DND-41 (cell line): ENCODE measurements at regions not wholly inside any gene's neighbourhood (a gene's known extent, or its start where the extent isn't known, plus 50 kb on each side); places are given as distances from the start of the nearest gene placed in this dataset.

ENCODE experiments used
- ATAC-seq: fragments of 200-7000 bp; cut with Tn5 transposase; 3 replicates; pipeline ENCODE4 v1.9.1; 2021; ENCODE audit warnings: low read depth; ENCODE audit not compliant: insufficient read depth
- DNase-seq: peaks from one replicate; pipeline ENCODE4 v3.0.0-alpha.2; 2020
- H2AFZ ChIP-seq: 2 replicates; pipeline ENCODE4 v1.6.0; 2012; ENCODE audit warnings: low read depth, low read length
- H3K27ac ChIP-seq: 2 replicates; pipeline ENCODE4 v1.5.1; 2012; ENCODE audit warnings: low read length, inconsistent platforms
- H3K27me3 ChIP-seq: fragments of 200-600 bp; sonication (generic); 2 replicates; pipeline ENCODE4 v1.6.0; 2012; ENCODE audit warnings: low read length, mild to moderate bottlenecking, inconsistent platforms; ENCODE audit not compliant: insufficient read depth, poor library complexity
- H3K36me3 ChIP-seq: 2 replicates; pipeline ENCODE4 v1.5.1; 2012; ENCODE audit warnings: low read length, inconsistent platforms; ENCODE audit not compliant: insufficient read depth
- H3K4me1 ChIP-seq: 2 replicates; pipeline ENCODE4 v1.5.1; 2012; ENCODE audit warnings: mild to moderate bottlenecking, low read length; ENCODE audit not compliant: insufficient read depth
- H3K4me2 ChIP-seq: 2 replicates; pipeline ENCODE4 v1.6.0; 2012; ENCODE audit warnings: mild to moderate bottlenecking, moderate library complexity, low read length, inconsistent platforms; ENCODE audit not compliant: insufficient read depth
- H3K4me3 ChIP-seq, 2 experiments: fragments of 200-600 bp in 1 of 2; shearing (Covaris generic) in 1 of 2; 2 replicates each; pipeline ENCODE4 v1.5.1; 2012 to 2016; ENCODE audit warnings: inconsistent platforms in 2 of 2, low read length in 2 of 2, mild to moderate bottlenecking in 2 of 2, low read depth in 1 of 2, moderate library complexity in 1 of 2
- H3K79me2 ChIP-seq: 2 replicates; pipeline ENCODE4 v1.6.0; 2012; ENCODE audit warnings: low read length, inconsistent platforms; ENCODE audit not compliant: insufficient read depth
- H3K9ac ChIP-seq: 2 replicates; pipeline ENCODE4 v1.6.0; 2012; ENCODE audit warnings: low read depth, mild to moderate bottlenecking, inconsistent platforms, low read length, moderate library complexity
- H3K9me3 ChIP-seq: 2 replicates; pipeline ENCODE4 v1.5.1; 2012; ENCODE audit warnings: low read length, moderate library complexity, mild to moderate bottlenecking, inconsistent platforms; ENCODE audit not compliant: insufficient read depth, severe bottlenecking
- H4K20me1 ChIP-seq: 2 replicates; pipeline ENCODE4 v1.6.0; 2012; ENCODE audit warnings: low read length; ENCODE audit not compliant: insufficient read depth
- EZH2 ChIP-seq: IDR thresholded peaks from 3 replicates; pipeline ENCODE4 v1.6.1; 2012; ENCODE audit warnings: borderline replicate concordance, low read depth, mild to moderate bottlenecking, moderate library complexity, low read length, inconsistent platforms; ENCODE audit not compliant: severe bottlenecking
- TF ChIP-seq, protein P1 (sequence below): IDR thresholded peaks from 2 replicates; pipeline ENCODE4 v1.5.1; 2012; ENCODE audit warnings: borderline replicate concordance, low read length, moderate library complexity, mild to moderate bottlenecking; ENCODE audit not compliant: poor library complexity, severe bottlenecking; ENCODE audit errors: extremely low read depth

- Histone ChIP-seq H3K27me3 (no peaks in the 10 kb centered on the region), H2AFZ (no peak overlapping the region), H3K4me3 (no peak overlapping the region), H3K9ac (no peak overlapping the region), H3K36me3 (no peaks in the 10 kb centered on the region), H4K20me1 (no peaks in the 10 kb centered on the region), H3K9me3 (no peaks in the 10 kb centered on the region), H3K79me2 (no peaks in the 10 kb centered on the region), H3K27ac (no peak overlapping the region), H3K4me1 (no peaks in the 10 kb centered on the region), H3K4me2 (no peak overlapping the region)
- no peak for DNase-seq
- TF ChIP-seq, protein P1, sequence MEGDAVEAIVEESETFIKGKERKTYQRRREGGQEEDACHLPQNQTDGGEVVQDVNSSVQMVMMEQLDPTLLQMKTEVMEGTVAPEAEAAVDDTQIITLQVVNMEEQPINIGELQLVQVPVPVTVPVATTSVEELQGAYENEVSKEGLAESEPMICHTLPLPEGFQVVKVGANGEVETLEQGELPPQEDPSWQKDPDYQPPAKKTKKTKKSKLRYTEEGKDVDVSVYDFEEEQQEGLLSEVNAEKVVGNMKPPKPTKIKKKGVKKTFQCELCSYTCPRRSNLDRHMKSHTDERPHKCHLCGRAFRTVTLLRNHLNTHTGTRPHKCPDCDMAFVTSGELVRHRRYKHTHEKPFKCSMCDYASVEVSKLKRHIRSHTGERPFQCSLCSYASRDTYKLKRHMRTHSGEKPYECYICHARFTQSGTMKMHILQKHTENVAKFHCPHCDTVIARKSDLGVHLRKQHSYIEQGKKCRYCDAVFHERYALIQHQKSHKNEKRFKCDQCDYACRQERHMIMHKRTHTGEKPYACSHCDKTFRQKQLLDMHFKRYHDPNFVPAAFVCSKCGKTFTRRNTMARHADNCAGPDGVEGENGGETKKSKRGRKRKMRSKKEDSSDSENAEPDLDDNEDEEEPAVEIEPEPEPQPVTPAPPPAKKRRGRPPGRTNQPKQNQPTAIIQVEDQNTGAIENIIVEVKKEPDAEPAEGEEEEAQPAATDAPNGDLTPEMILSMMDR, result no peak
- TF ChIP-seq EZH2, result no peak
- ATAC-seq, result no peak
Measured at GRCh38 chr9:108620767-108621166, 235.0 kb downstream of the ACTL7B start.

DNA sequence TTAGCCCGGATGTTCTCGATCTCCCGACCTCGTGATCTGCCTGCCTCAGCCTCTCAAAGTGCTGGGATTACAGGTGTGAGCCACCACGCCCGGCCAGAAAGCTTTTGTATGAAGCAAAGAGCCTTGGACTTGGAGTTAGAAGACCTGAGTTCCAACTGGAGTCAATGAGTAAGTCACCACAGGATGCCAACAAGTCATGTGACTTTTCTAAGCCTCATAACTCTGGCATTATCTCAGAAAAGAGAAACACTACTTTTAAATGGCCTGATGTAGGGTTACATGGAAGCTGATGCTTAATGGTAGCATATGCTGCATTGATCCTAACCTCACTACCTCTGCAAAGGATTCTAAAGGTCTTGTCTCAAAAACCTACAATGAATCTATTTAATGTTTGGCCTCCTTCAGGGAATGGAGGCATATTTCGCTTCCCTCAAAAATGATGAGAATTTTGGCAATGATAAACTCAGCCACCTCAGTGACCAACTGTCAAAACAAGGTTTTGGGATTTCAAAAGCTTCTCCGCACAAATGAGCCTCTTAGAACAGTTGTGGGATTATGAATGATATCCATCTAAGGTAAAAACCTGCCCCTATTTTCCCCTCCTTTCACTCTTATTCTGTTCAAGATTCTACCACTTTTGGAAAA is 236.8 kb downstream of the ACTL7B start:
- Histone ChIP-seq H3K27ac (no peak overlapping the region), H2AFZ (no peak overlapping the region), H4K20me1 (no peaks in the 10 kb centered on the region), H3K27me3 (no peaks in the 10 kb centered on the region), H3K4me1 (no peaks in the 10 kb centered on the region), H3K4me2 (no peak overlapping the region), H3K9ac (no peak overlapping the region), H3K36me3 (no peaks in the 10 kb centered on the region), H3K9me3 (no peaks in the 10 kb centered on the region), H3K4me3 (no peak overlapping the region), H3K79me2 (no peaks in the 10 kb centered on the region)
- DNase-seq, result no peak
- no peak for TF ChIP-seq EZH2
- TF ChIP-seq, protein P1, result no peak
- ATAC-seq, result no peak

DNA sequence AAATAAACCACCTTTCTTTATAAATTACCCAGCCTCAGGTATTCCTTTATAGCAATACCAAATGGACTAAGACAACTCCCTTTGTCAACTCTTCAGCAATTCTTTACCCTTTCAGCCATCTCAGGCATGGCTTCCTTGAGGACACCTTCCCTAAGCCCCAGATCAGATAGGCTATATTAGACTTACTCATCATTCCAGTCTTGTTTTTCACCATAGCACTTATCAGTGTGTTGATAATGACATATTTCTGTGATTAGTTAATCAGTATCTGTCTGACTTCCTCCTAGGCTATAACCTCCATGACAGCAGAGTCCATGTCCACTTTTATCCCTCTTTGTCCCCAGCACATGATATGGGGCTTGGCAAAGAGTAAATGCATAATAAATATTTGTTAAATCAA is 238.1 kb downstream of the ACTL7B start:
- Histone ChIP-seq H3K9me3 (no peaks in the 10 kb centered on the region), H3K4me3 (no peak overlapping the region), H3K79me2 (no peaks in the 10 kb centered on the region), H3K9ac (no peak overlapping the region), H4K20me1 (no peaks in the 10 kb centered on the region), H3K4me1 (no peaks in the 10 kb centered on the region), H2AFZ (no peak overlapping the region), H3K27ac (no peak overlapping the region), H3K27me3 (no peaks in the 10 kb centered on the region), H3K4me2 (no peak overlapping the region), H3K36me3 (no peaks in the 10 kb centered on the region)
- DNase-seq (no peak), ATAC-seq (no peak)
- TF ChIP-seq EZH2, result no peak
- TF ChIP-seq, protein P1, result no peak

DNA sequence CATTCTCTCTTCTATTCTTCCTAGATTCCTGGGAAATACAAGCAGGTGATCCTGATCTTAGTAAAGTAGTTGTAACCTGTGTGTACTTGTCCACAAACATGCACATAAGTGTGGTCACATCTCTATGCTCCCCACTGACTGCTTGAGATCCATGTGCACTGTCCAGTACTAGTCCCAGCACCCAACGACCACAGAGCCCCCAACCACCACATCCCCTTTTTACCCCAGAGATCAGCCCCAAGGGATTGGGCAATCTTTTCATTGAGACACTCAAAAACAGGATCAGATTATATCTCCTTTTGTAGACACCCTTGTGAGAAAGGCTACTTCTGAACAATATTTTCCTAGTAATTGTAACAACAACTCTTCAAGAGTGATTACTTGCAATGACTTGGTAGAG is 240.6 kb downstream of the ACTL7B start:
- no peaks in the 10 kb centered on the region for H3K27me3 ChIP-seq
- H3K4me1 ChIP-seq, result no peaks in the 10 kb centered on the region
- DNase-seq, result no peak
- no peaks in the 10 kb centered on the region for H3K9me3 ChIP-seq
- H3K4me3 ChIP-seq, result no peak overlapping the region
- no peak overlapping the region for H3K4me2 ChIP-seq
- no peaks in the 10 kb centered on the region for H3K36me3 ChIP-seq
- no peak overlapping the region for H3K27ac ChIP-seq
- H2AFZ ChIP-seq, result no peak overlapping the region
- no peaks in the 10 kb centered on the region for H3K79me2 ChIP-seq
- H4K20me1 ChIP-seq, result no peaks in the 10 kb centered on the region
- no peak for ATAC-seq
- TF ChIP-seq, protein P1, result no peak
- TF ChIP-seq EZH2, result no peak
- no peak overlapping the region for H3K9ac ChIP-seq
